ENCODE measurements at regions not wholly inside any gene's neighbourhood (a gene's known extent, or its start where the extent isn't known, plus 50 kb on each side); places are given as distances from the start of the nearest gene placed in this dataset.

- TF ChIP-seq GATA2 (IDR thresholded peaks at IDR 0.05; ENCODE audit: low read depth, low read length) (no peak), GATA3 (IDR thresholded peaks at IDR 0.05; ENCODE audit: low read depth, low read length) (no peak)
These were observed 303.9 kb downstream of the SLITRK5 start for GRCh38 chr13:87975035-87975434.

Data from SH-SY5Y (cell line).